ENCODE measurements at regions not wholly inside any gene's neighbourhood (a gene's known extent, or its start where the extent isn't known, plus 50 kb on each side); places are given as distances from the start of the nearest gene placed in this dataset.

DNA sequence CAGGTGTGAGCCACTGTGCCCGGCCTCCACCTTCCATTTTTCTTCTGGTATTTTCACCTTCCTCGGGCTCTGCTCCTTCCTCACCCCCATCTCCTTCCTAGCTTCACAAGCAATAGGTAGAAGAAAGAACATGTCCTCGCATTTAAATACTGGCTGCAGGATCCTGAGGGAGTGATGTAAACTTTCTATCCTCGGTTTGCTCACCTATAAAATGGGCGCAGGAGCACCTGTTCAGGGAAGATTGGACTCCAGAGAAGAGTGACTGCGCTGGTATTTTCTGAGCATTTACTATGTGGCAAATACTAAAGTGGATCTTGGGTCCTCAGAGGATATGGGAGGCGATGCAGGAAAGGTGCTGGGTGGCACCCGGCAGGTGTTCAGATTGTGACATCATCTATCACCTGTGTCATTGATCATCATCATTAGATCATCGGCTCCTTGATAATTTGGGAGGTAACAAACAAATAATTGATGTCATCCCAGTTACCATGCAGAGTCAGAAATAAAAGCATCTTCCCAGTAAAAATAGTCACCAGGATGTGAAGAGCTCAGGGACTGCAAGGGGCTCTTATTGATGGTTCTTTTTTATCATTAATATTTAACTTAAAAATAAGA, 72.8 kb downstream of the FOXL1 start:
- DNase-seq (no peak), ATAC-seq (no peak)
- Mint-ChIP-seq H3K4me3 (no peak overlapping the region), H3K27ac (no peak overlapping the region), H3K27me3 (peaks cover 4 to 23% (median 9%) of the 10 kb centered on the region in 5 donors), H3K4me1 (no peaks in the 10 kb centered on the region), H3K9me3 (peaks cover 0 to 13% (median 7%) of the 10 kb centered on the region in 9 donors), H3K36me3 (no peaks in the 10 kb centered on the region)
- POLR2A ChIA-PET: no interaction called here

DNA sequence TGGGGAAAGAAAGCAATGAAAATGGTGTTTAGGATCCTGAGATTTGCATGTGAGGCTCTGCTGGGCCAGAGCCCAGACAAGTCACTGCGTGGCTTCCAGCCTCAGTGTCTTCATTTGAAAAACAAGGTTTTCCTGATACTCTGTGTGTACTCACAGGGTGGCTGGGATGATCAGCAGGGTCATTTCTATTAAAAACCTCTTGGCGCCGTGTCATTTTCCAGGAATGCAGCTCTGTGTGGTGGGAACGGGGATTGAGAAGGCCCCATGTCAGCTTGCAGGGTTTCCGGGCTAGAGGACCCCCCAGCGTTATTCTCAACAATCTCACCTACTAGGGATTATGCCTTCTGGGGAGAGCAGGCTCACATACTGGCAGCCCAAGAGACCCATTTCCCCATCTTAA, 73.5 kb downstream of the FOXL1 start:
- ATAC-seq: no peak
- DNase-seq: no peak
- POLR2A ChIA-PET: no interaction called here
- no peak overlapping the region for H3K27ac Mint-ChIP-seq
- peaks cover 0 to 13% (median 7%) of the 10 kb centered on the region in 9 donors for H3K9me3 Mint-ChIP-seq
- H3K4me1 Mint-ChIP-seq: no peaks in the 10 kb centered on the region
- H3K27me3 Mint-ChIP-seq: peaks cover 7 to 23% (median 9%) of the 10 kb centered on the region in 5 donors
- H3K36me3 Mint-ChIP-seq: no peaks in the 10 kb centered on the region
- H3K4me3 Mint-ChIP-seq: no peak overlapping the region

DNA sequence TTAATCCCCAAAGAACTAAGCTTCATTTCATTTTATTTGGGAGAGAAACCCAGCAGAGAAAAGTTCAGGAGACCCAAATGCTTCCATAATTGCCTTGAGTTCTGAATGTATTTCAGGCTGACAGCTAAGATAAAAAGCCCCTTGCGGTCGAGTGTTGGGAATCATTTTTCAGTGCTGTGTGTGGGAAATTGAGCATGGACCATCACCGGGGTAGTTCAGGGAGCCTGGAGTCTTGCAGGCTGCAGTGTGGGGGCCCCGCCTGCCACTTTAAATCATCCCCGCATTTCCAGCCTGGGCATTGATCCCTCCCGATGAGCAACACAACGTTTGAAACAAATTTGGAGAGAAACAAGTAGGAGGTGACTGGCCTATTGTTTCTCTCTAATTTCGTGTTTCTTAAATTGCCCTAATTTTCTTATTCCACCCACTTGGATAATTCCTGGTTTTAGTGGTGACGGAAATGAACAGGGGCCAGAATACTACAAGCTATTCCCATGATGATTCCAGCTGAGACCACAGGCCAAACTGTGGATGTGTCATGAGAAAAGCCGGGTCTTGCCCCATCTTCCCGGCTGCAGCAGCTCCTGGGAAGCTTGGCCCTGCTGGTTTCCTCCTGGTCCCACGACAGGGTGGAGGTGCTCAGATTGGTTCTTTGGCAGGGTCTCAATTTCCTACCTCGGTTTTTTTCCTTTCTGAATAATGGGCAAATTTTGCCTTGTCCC, 75.1 kb downstream of the FOXL1 start:
- Mint-ChIP-seq H3K27ac (no peak overlapping the region), H3K4me1 (no peaks in the 10 kb centered on the region), H3K9me3 (peaks cover 0 to 4% (median 0%) of the 10 kb centered on the region in 9 donors), H3K4me3 (no peak overlapping the region), H3K27me3 (peaks cover 8 to 23% (median 14%) of the 10 kb centered on the region in 5 donors), H3K36me3 (no peaks in the 10 kb centered on the region)
- POLR2A ChIA-PET: no interaction called here
- no peak for DNase-seq
- ATAC-seq: no peak

DNA sequence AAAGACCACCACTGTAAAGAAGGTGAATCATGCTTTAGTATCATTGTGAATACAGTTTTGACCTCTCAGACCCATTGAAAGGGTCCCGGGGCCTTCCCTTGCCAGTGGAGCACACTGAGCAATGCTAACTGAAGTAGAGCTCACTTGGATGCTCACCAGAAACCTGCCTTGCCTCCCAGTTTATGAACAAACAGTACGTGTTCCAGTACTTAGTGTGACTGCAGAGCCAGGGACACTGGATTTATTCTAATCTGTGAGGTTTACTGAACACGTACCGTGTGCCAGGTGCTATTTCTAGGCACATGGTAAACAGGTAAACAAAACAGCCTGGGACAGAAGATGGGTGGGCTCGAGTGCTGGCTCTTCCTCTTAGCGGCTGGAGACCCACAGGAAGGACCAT, 79.6 kb downstream of the FOXL1 start:
- peaks cover 11 to 32% (median 22%) of the 10 kb centered on the region in 5 donors for H3K27me3 Mint-ChIP-seq
- DNase-seq (no peak), ATAC-seq (no peak)
- no peak overlapping the region for H3K4me3 Mint-ChIP-seq
- POLR2A ChIA-PET: no interaction called here
- peaks cover 0 to 12% (median 1%) of the 10 kb centered on the region in 9 donors for H3K9me3 Mint-ChIP-seq
- no peak overlapping the region for H3K27ac Mint-ChIP-seq
- no peaks in the 10 kb centered on the region for H3K36me3 Mint-ChIP-seq
- H3K4me1 Mint-ChIP-seq: no peaks in the 10 kb centered on the region

DNA sequence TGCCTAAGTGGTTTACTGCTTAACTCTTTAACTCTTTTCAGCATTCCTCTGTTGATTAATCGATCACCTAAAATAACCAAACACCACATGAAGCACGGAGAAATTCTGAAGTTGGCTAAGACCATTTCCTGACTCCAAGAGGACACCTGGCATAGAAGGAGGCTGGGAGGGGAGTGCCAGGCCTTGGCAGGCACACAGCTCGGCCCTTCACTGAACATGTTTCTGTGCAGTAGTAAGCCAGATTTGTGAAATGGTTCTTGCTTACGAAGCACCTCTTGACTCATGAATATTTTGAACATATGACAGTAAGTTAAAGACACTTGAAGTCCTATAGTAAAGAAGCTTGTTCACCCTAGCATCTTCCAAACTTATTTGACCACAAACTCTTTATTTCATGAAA, 82.3 kb downstream of the FOXL1 start:
- Mint-ChIP-seq H3K4me1 (peaks cover 0 to 7% (median 5%) of the 10 kb centered on the region in 4 donors), H3K36me3 (no peaks in the 10 kb centered on the region), H3K9me3 (peaks cover 0 to 12% (median 0%) of the 10 kb centered on the region in 9 donors), H3K27me3 (peaks cover 11 to 32% (median 22%) of the 10 kb centered on the region in 5 donors), H3K27ac (no peak overlapping the region), H3K4me3 (no peak overlapping the region)
- no peak for ATAC-seq
- POLR2A ChIA-PET: no interaction called here
- no peak for DNase-seq

DNA sequence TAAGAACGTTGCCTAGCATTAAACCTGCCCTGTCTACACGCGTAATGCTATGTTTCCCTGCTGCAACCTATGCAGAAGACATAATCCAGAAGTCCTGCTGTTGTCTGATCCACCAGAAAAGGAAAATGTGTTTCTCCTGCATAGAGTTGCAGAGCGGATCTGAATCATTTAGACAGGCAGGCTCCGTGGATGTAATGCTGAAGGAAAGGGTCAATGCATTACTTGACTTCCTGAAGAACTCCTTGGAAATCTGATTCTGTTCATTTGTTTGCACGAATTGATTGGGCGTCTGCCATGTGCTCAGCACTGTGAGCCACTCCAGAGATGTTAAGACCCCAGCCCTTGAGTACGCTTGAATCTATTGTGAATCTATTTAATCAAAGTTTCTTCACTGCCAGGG, 83.4 kb downstream of the FOXL1 start:
- no peaks in the 10 kb centered on the region for H3K36me3 Mint-ChIP-seq
- no peak for DNase-seq

DNA sequence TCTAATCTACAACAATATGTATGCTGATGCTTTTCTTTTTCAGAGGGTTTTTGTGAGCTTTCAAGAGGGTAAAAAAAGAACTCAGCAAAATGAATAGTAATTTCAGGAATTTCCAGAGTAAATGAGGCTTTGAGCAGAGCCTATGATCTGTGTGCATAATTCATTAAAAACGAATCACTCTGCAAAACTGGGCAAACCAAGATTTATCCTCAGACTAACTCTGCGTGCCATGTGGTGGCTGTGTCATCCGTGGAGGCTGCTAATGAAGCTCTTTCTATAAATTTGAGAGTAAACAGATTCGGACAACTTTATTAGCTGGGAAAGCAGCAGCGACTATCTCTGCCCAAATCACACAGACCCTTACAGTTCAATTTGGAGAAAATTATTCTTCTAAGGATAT, 83.8 kb downstream of the FOXL1 start:
- POLR2A ChIA-PET: no interaction called here
- Mint-ChIP-seq H3K9me3 (peaks cover 0 to 12% (median 2%) of the 10 kb centered on the region in 9 donors), H3K4me3 (no peak overlapping the region), H3K36me3 (no peaks in the 10 kb centered on the region), H3K4me1 (peaks cover 0 to 7% (median 5%) of the 10 kb centered on the region in 4 donors), H3K27ac (no peak overlapping the region), H3K27me3 (peaks cover 12 to 42% (median 25%) of the 10 kb centered on the region in 5 donors)
- ATAC-seq (no peak), DNase-seq (no peak)

More for the DNA sequence above, 83.4 kb downstream of the FOXL1 start:
- peaks cover 0 to 7% (median 5%) of the 10 kb centered on the region in 4 donors for H3K4me1 Mint-ChIP-seq
- ATAC-seq: no peak
- peaks cover 14 to 40% (median 25%) of the 10 kb centered on the region in 5 donors for H3K27me3 Mint-ChIP-seq
- no peak overlapping the region for H3K27ac Mint-ChIP-seq
- peaks cover 0 to 12% (median 2%) of the 10 kb centered on the region in 9 donors for H3K9me3 Mint-ChIP-seq
- POLR2A ChIA-PET: no interaction called here
- H3K4me3 Mint-ChIP-seq: no peak overlapping the region

DNA sequence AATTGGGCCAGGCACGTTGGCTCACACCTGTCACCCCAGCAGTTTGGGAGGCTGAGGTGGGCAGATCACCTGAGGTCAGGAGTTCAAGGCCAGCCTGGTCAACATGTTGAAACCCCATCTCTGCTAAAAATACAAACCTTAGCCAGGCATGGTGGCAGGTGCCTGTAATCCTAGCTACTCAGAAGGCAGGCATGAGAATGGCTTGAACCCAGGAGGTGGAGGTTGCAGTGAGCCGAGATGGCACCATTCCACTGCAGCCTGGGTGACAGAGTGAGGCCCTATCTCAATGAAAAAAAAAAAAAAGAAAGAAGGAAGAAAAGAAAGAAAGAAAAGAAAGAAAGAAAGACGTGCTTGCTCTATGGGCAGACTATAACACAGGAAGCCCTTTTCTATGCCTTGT, 84.4 kb downstream of the FOXL1 start:
- Mint-ChIP-seq H3K27me3 (peaks cover 13 to 42% (median 24%) of the 10 kb centered on the region in 5 donors), H3K4me1 (peaks cover 0 to 7% (median 5%) of the 10 kb centered on the region in 4 donors), H3K27ac (no peak overlapping the region), H3K9me3 (peaks cover 0 to 12% (median 2%) of the 10 kb centered on the region in 9 donors), H3K36me3 (no peaks in the 10 kb centered on the region), H3K4me3 (no peak overlapping the region)
- ATAC-seq: no peak
- no peak for DNase-seq
- POLR2A ChIA-PET: no interaction called here

DNA sequence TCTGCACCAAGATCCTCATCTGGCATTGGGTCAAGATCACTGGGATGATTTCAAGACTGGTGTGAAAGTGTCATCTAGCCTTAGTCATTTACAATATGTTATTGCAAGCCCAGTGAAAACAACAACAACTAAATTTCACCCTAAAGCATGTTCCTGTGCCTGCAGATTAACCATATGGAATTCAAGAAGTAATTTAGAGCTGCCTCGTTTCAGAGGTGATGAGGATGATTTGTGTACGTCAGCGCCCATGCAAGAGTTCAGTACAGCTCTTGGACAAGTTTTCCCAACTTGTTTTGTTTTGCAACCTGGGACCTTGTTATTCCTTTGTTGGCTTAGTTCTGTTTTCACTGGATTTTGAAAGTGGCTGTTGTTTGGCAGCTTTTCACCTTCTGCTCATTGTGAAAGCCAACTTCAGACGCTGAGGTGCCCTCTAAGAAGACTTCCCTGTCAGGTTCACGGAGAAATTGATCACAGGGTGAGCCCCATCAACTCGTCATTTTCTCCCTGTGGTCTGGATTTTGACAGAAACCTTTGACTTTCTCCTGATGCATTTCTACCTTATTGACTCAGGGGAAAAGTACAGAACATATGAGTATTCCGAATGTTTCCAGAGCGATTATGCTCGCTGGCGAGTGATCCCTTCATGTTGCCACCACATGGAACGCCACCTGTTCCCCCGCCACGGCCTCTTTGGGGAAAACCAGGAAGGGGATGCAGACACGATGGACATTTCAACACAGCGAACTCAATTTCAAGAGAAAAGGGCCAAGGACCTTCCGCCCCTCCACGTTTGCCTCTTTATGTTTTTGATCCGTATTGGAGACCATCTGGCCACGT, 85.6 kb downstream of the FOXL1 start:
- Mint-ChIP-seq H3K36me3 (no peaks in the 10 kb centered on the region), H3K27ac (no peak overlapping the region), H3K4me3 (no peak overlapping the region), H3K9me3 (peaks cover 0 to 10% (median 2%) of the 10 kb centered on the region in 9 donors), H3K27me3 (peaks cover 12 to 48% (median 17%) of the 10 kb centered on the region in 5 donors), H3K4me1 (peaks cover 0 to 7% (median 5%) of the 10 kb centered on the region in 4 donors)
- ATAC-seq (no peak), DNase-seq (no peak)
- POLR2A ChIA-PET: no interaction called here

DNA sequence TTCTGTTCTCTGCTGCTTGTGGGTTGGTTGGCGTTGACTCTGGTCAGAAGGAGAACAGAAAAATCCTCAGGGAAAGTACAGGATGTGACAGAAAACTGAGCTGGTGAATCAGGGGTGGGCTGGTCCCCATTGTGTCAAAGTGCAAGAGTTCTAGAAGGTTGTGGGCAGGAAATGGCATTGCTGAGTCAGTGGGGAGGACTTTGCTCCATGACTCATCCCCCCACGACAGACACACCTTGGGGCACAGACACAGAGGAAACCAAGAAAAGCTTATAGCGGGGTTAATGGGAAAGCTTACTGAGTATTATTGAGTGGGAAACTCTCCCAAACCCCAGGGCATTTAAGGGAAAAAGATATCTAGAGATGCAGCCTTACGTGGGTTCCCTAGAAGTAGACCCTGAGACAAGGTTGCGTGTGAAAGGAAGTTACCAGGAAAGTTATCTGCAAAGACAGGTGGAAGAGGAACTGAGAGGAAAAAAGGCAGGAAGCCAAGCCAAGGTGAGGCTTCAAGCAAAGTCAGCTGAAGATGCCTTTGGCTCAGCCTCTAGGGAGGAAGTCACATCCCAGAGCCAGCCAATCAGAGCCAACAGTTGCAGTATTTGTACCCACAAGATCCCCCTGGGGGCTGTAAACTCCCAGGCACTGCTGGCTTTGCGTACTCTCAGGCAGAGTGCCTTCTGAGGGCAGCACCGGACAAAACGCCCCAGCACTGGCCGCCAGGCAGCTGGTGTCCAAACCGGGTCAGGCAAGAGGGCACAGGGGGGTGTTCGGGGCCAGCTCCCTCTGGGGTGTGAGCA, 86.4 kb downstream of the FOXL1 start:
- Mint-ChIP-seq H3K27ac (peak overlapping the region in 2 of 10 donors; percentile 71 to 87), H3K4me1 (peaks cover 0 to 7% (median 5%) of the 10 kb centered on the region in 4 donors), H3K36me3 (no peaks in the 10 kb centered on the region), H3K27me3 (peaks cover 9 to 45% (median 13%) of the 10 kb centered on the region in 5 donors), H3K4me3 (no peak overlapping the region), H3K9me3 (peaks cover 0 to 5% (median 0%) of the 10 kb centered on the region in 9 donors)
- DNase-seq (no peak), ATAC-seq (no peak)
- POLR2A ChIA-PET: no interaction called here

DNA sequence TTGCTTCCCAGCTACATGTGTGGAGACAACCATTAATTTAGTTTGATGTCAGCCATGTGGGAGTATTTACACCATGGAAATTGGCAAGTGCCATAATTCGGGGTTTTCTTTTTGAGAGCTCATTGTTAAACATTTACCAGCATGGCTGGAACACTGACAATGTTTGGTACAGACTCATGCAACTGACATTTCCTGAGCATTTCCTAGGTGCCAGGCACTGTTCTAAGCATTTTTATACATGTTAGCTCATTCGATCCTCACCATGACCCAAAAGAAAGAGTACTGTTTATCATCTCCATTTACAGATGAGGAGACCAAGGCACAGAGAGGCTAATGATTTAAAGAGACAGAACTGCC, 86.9 kb downstream of the FOXL1 start:
- H3K9me3 Mint-ChIP-seq: peaks cover 0 to 5% (median 0%) of the 10 kb centered on the region in 9 donors
- peak overlapping the region in 1 of 10 donors; percentile 10 for H3K27ac Mint-ChIP-seq
- ATAC-seq (no peak), DNase-seq (no peak)
- no peaks in the 10 kb centered on the region for H3K36me3 Mint-ChIP-seq
- peaks cover 9 to 45% (median 13%) of the 10 kb centered on the region in 5 donors for H3K27me3 Mint-ChIP-seq
- H3K4me3 Mint-ChIP-seq: no peak overlapping the region
- POLR2A ChIA-PET: no interaction called here
- peaks cover 0 to 7% (median 5%) of the 10 kb centered on the region in 4 donors for H3K4me1 Mint-ChIP-seq

DNA sequence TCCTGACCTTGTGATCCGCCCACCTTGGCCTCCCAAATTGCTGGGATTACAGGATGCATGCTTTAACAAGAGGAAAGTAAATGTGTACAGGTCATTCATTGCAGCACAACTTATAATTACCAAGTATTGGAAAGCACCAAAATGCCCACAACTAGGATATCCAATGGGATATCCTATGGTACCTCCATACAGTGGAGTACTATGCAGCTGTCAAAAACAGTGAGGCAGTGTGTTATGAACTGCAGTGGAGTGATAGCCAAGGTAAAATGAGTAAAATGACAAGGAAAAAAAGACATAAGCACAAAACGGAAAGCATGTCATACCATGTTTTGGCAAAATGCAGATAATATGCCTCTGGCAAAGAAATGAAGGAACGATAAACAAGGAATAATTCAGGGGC, 87.6 kb downstream of the FOXL1 start:
- H3K27ac Mint-ChIP-seq: peak overlapping the region in 1 of 10 donors; percentile 57
- DNase-seq (no peak), ATAC-seq (no peak)
- H3K4me3 Mint-ChIP-seq: no peak overlapping the region
- peaks cover 0 to 5% (median 0%) of the 10 kb centered on the region in 9 donors for H3K9me3 Mint-ChIP-seq
- H3K4me1 Mint-ChIP-seq: peaks cover 0 to 7% (median 5%) of the 10 kb centered on the region in 4 donors
- peaks cover 7 to 38% (median 15%) of the 10 kb centered on the region in 5 donors for H3K27me3 Mint-ChIP-seq
- H3K36me3 Mint-ChIP-seq: no peaks in the 10 kb centered on the region
- POLR2A ChIA-PET: no interaction called here
